ENCODE measurements at regions not wholly inside any gene's neighbourhood (a gene's known extent, or its start where the extent isn't known, plus 50 kb on each side); places are given as distances from the start of the nearest gene placed in this dataset.

DNA sequence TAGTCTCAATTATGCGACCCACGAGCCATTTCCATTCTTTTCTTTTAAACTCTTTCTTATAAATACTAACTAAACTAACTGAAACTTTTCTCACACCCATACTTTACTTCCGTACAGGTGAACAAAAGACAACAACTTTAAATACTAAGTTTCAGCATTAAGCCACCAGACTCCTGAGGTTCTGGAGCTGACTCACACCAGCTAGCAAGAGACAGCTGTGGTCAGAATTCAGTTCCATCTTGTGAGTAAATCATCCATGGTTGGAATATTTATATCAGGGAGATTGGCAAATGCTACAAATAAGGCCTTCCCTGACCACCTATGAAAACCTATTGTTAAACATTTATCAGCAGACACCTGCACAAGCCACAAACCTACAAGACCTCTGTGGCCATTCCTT, 897.0 kb downstream of the EFNB2 start:
- ChIA-PET POLR2A (no interaction called here), CTCF (no interaction called here)

DNA sequence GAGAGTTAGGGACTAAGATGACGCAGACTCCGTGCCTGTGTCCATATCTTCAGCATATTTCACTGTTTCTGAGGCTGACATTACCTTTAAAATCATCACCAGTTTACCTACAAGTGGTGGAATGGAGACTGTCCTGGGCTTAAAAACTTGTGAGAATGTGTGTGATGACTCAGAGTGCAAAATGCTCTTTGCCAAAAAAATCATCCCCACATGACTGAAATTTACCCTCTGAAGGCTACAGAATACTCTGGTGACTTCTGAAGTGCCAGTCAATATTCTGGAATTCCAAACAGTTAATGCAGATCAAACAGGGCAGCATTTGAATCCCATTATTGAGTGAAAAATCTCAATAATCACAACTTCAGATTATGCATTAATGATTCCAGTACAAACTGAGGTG, 901.4 kb downstream of the EFNB2 start:
- Histone ChIP-seq H3K9me3 (ENCODE audit: control insufficient read depth, insufficient read depth, low read depth, low read length) (no peaks in the 10 kb centered on the region), H3K36me3 (ENCODE audit: control insufficient read depth in 2 of 2, insufficient read depth in 1 of 2, low read length in 2 of 2) (no peaks in the 10 kb centered on the region), H3K4me3 (ENCODE audit: low read depth, low read length) (no peak overlapping the region), H3K27ac (ENCODE audit: extremely low read depth, low read depth, low read length) (no peak overlapping the region), H3K4me1 (ENCODE audit: control insufficient read depth, insufficient read depth, low read length) (no peaks in the 10 kb centered on the region)
- ChIA-PET CTCF (no interaction called here), POLR2A (no interaction called here)
- TF ChIP-seq, protein P1, sequence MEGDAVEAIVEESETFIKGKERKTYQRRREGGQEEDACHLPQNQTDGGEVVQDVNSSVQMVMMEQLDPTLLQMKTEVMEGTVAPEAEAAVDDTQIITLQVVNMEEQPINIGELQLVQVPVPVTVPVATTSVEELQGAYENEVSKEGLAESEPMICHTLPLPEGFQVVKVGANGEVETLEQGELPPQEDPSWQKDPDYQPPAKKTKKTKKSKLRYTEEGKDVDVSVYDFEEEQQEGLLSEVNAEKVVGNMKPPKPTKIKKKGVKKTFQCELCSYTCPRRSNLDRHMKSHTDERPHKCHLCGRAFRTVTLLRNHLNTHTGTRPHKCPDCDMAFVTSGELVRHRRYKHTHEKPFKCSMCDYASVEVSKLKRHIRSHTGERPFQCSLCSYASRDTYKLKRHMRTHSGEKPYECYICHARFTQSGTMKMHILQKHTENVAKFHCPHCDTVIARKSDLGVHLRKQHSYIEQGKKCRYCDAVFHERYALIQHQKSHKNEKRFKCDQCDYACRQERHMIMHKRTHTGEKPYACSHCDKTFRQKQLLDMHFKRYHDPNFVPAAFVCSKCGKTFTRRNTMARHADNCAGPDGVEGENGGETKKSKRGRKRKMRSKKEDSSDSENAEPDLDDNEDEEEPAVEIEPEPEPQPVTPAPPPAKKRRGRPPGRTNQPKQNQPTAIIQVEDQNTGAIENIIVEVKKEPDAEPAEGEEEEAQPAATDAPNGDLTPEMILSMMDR (tag by site-specific recombination; IDR thresholded peaks at IDR 0.05) = no peak
- TF ChIP-seq ZNF449 (tag by site-specific recombination; IDR thresholded peaks at IDR 0.05) (no peak), ZNF513 (tag by site-specific recombination; IDR thresholded peaks at IDR 0.05) (no peak), ZNF366 (tag by site-specific recombination; conservative IDR thresholded peaks at IDR 0.05) (no peak), ZNF24 (tag by site-specific recombination; IDR thresholded peaks at IDR 0.05) (no peak), ZNF76 (tag by site-specific recombination; IDR thresholded peaks at IDR 0.05; ENCODE audit: borderline replicate concordance, low read depth) (no peak), ZNF274 (IDR thresholded peaks at IDR 0.05; ENCODE audit: low read length) (no peak), ZNF274 (tag by site-specific recombination; IDR thresholded peaks at IDR 0.05; ENCODE audit: borderline replicate concordance) (no peak), GLI4 (tag by site-specific recombination; IDR thresholded peaks at IDR 0.05) (no peak), ZNF561 (tag by site-specific recombination; IDR thresholded peaks at IDR 0.05; ENCODE audit: borderline replicate concordance) (no peak), ZNF658 (tag by site-specific recombination; IDR thresholded peaks at IDR 0.05) (no peak), SP2 (tag by site-specific recombination; IDR thresholded peaks at IDR 0.05) (no peak), SP3 (tag by site-specific recombination; IDR thresholded peaks at IDR 0.05) (no peak), ZNF549 (tag by site-specific recombination; IDR thresholded peaks at IDR 0.05) (no peak), PRDM1 (tag by site-specific recombination; IDR thresholded peaks at IDR 0.05) (no peak), ZNF350 (tag by site-specific recombination; IDR thresholded peaks at IDR 0.05) (no peak), ZNF514 (tag by site-specific recombination; IDR thresholded peaks at IDR 0.05) (no peak)
- TF ChIP-seq, protein P2, sequence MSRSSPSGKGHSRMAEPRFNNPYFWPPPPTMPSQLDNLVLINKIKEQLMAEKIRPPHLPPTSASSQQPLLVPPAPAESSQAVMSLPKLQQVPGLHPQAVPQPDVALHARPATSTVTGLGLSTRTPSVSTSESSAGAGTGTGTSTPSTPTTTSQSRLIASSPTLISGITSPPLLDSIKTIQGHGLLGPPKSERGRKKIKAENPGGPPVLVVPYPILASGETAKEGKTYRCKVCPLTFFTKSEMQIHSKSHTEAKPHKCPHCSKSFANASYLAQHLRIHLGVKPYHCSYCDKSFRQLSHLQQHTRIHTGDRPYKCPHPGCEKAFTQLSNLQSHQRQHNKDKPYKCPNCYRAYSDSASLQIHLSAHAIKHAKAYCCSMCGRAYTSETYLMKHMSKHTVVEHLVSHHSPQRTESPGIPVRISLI (tag by site-specific recombination; IDR thresholded peaks at IDR 0.05) = no peak

More for the DNA sequence above, 897.0 kb downstream of the EFNB2 start:
- no peak for TF ChIP-seq PBX3 (CRISPR knock-in tag; IDR thresholded peaks at IDR 0.05)
- no peak for TF ChIP-seq SP3 (tag by site-specific recombination; IDR thresholded peaks at IDR 0.05)
- Histone ChIP-seq H3K36me3 (ENCODE audit: control insufficient read depth in 2 of 2, insufficient read depth in 1 of 2, low read length in 2 of 2) (no peaks in the 10 kb centered on the region), H3K27ac (ENCODE audit: extremely low read depth, low read depth, low read length) (no peak overlapping the region), H3K9me3 (ENCODE audit: control insufficient read depth, insufficient read depth, low read depth, low read length) (no peaks in the 10 kb centered on the region), H3K4me1 (ENCODE audit: control insufficient read depth, insufficient read depth, low read length) (no peaks in the 10 kb centered on the region), H3K4me3 (ENCODE audit: low read depth, low read length) (no peak overlapping the region)
